Colonic mucosa (tissue), 4 donors: ENCODE measurements at regions not wholly inside any gene's neighbourhood (a gene's known extent, or its start where the extent isn't known, plus 50 kb on each side); places are given as distances from the start of the nearest gene placed in this dataset.

Experiments used
- DNase-seq: peaks from one replicate; pipeline ENCODE4 v3.0.0-alpha.2; 2020
- H3K27ac ChIP-seq: fragments of 200-600 bp; one replicate; pipeline ENCODE4 v1.8.0; 2021
- H3K27me3 ChIP-seq: fragments of 200-600 bp; one replicate; pipeline ENCODE4 v1.8.0; 2021
- H3K36me3 ChIP-seq: fragments of 200-600 bp; one replicate; pipeline ENCODE4 v1.8.0; 2021
- H3K4me1 ChIP-seq: fragments of 200-600 bp; one replicate; pipeline ENCODE4 v1.8.0; 2021; ENCODE audit warnings: mild to moderate bottlenecking
- H3K4me3 ChIP-seq: fragments of 200-600 bp; one replicate; pipeline ENCODE4 v1.8.0; 2021
- H3K9ac ChIP-seq, 2 donors: one replicate each; pipeline ENCODE4 v1.7.0; 2013; ENCODE audit warnings: control low read depth in 2 of 2, low read depth in 2 of 2, low read length in 2 of 2
- H3K9me3 ChIP-seq: fragments of 200-600 bp; one replicate; pipeline ENCODE4 v1.8.0; 2021
- intact Hi-C: fragments of 100-400 bp; cut with DNase I; formaldehyde crosslinking; loops from one replicate; pipeline ENCODE4 v1.14.1; 2022
- TF ChIP-seq, protein P1 (sequence below): fragments of 200-600 bp; IDR thresholded peaks from one replicate; pipeline ENCODE4 v1.8.0; 2022; ENCODE audit warnings: antibody characterized with exemption, mild to moderate bottlenecking
- donor health status: healthy.
- donor health status: DM: no; HTN: no; CAD: no.
- donor health status: DM: no; HTN: no; CAD: no.

DNA sequence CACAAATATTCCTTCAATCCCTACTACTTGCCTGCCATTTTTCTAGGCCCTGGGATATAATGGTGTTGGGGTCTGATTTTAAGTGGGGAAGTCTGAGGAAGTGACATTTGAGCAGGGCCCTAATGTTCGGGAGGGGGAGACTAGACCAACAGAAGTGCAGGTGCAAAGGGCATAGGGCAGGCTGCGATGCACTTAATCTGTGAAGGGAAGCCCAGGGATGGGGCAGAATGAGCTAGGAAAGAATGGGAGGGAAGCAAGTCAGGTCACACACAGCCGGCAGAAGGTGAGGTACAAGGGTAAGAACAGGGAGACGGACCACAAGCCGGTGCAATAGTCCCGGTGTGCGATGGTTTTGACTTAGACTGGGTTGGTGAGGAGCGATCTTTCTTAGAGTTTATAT lies 146.8 kb downstream of the UNC5CL start:
- intact Hi-C loops, result no loop called here

DNA sequence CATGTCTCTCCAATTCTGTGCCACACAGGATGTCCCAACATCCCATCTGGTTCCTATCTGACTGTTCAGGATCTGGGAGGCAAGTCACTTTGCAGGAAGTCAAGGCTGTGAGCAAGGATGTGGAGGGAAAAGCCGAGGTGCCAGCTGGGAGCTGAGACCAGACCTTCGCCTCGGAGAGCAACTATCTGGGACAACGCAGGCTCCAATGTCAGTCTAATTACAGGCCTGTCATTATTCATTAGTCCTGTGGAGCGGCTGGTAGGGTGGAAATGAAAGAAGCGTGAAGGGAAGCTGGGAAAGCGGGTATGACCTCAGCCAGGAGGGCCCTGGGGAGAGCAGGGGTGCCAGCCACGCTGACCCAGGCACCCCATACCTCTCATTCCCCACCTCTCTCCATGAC lies 147.3 kb downstream of the UNC5CL start:
- no peak for DNase-seq
- no peaks in the 10 kb centered on the region for H3K4me1 ChIP-seq
- TF ChIP-seq, protein P1, sequence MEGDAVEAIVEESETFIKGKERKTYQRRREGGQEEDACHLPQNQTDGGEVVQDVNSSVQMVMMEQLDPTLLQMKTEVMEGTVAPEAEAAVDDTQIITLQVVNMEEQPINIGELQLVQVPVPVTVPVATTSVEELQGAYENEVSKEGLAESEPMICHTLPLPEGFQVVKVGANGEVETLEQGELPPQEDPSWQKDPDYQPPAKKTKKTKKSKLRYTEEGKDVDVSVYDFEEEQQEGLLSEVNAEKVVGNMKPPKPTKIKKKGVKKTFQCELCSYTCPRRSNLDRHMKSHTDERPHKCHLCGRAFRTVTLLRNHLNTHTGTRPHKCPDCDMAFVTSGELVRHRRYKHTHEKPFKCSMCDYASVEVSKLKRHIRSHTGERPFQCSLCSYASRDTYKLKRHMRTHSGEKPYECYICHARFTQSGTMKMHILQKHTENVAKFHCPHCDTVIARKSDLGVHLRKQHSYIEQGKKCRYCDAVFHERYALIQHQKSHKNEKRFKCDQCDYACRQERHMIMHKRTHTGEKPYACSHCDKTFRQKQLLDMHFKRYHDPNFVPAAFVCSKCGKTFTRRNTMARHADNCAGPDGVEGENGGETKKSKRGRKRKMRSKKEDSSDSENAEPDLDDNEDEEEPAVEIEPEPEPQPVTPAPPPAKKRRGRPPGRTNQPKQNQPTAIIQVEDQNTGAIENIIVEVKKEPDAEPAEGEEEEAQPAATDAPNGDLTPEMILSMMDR, result no peak
- no peak overlapping the region for H3K4me3 ChIP-seq
- intact Hi-C loops, result no loop called here
- H3K27me3 ChIP-seq, result no peaks in the 10 kb centered on the region
- no peak overlapping the region for H3K27ac ChIP-seq
- H3K36me3 ChIP-seq, result no peaks in the 10 kb centered on the region
- no peaks in the 10 kb centered on the region for H3K9me3 ChIP-seq
- H3K9ac ChIP-seq, result no peak overlapping the region

More for the DNA sequence above, 146.8 kb downstream of the UNC5CL start:
- Histone ChIP-seq H3K4me1 (no peaks in the 10 kb centered on the region), H3K27me3 (no peaks in the 10 kb centered on the region), H3K27ac (no peak overlapping the region), H3K9ac (no peak overlapping the region), H3K4me3 (no peak overlapping the region), H3K9me3 (no peaks in the 10 kb centered on the region), H3K36me3 (no peaks in the 10 kb centered on the region)
- DNase-seq, result no peak
- TF ChIP-seq, protein P1, result no peak

DNA sequence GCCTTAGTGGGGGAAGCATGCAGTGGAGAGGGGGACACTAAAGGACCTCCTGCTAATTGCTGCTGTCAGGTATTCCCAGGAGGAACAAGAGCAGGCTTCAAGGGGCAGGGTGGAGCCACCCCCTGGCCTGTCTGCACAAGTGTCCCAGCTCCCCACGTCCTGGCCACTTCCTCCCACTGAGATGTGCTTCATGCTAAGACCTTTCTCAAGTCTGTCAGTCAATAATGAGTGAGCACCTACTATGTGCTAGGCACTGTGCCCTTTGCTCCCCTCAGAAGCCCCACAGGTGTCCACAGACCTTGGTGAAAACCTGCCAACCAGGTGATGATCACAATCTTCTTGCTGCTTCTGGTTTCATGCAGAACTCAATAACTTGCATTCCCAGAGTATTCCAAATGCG lies 147.9 kb downstream of the UNC5CL start:
- TF ChIP-seq, protein P1, result no peak

DNA sequence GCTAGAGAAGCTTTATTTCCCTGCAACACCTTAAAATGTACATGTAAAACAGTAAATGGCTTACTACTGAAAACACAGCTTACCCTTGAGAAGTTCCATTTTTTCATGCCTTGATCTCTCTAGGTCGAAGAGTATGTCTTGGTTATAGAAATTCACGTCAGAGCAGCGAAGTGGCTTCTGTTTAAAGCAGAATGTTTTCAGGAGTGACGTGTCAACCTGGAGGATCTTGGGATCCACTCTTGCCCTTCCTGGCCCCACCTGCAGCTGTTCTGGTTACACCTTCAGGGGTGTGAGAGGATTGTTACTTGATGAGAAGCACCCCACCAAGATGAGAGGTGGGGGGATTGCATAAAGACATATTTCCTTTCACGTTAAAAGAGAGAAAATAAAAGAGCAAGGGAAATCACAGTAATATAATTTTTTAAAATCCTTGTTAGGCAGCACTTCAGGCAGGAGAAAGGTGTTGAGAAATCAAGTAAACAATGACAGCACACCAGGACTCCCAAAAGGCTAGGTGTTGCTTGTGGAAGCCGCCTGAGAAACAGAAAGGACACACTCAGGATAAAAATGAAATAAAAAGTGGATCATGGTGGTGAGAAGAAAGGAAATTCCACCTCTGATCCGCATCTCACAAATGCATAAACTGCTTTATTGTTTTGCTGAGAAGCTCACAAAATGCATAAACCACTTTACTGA lies 149.7 kb downstream of the UNC5CL start:
- Histone ChIP-seq H3K36me3 (no peaks in the 10 kb centered on the region), H3K9me3 (no peaks in the 10 kb centered on the region), H3K4me3 (no peak overlapping the region), H3K27ac (no peak overlapping the region), H3K4me1 (no peaks in the 10 kb centered on the region), H3K27me3 (no peaks in the 10 kb centered on the region), H3K9ac (no peak overlapping the region)
- intact Hi-C loops, result no loop called here
- no peak for DNase-seq
- TF ChIP-seq, protein P1, result no peak

More for the DNA sequence above, 147.9 kb downstream of the UNC5CL start:
- no peaks in the 10 kb centered on the region for H3K27me3 ChIP-seq
- intact Hi-C loops, result no loop called here
- DNase-seq, result no peak
- no peaks in the 10 kb centered on the region for H3K9me3 ChIP-seq
- H3K4me3 ChIP-seq, result no peak overlapping the region
- no peaks in the 10 kb centered on the region for H3K36me3 ChIP-seq
- H3K9ac ChIP-seq, result no peak overlapping the region
- H3K4me1 ChIP-seq, result no peaks in the 10 kb centered on the region
- no peak overlapping the region for H3K27ac ChIP-seq

DNA sequence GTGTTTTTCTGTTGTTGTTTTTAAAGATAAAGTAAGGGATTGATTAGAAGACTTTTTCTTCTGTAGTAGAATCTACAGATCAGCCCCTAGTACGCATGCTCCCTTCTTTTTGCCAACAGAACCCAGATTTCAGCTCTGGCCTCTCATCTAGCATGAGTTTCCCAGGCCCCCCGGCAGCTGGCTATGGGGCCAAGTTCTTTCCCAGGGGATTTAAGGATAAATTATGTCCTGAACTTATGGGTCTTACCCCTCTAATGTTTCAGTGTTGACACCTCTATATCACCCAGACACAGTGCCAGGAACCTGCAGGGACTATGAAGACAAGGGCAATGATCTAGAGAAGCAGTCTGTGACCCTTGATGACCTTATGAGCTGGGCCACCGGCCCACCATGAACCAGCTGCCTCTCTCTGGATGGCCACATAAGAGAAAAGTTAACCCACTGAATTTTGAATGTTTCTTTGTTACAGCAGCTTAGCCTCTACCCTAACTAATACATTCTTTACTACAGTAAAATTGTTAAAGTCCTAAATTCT lies 150.5 kb downstream of the UNC5CL start:
- Histone ChIP-seq H3K27ac (no peak overlapping the region), H3K9ac (no peak overlapping the region), H3K4me3 (no peak overlapping the region), H3K27me3 (no peaks in the 10 kb centered on the region), H3K9me3 (no peaks in the 10 kb centered on the region), H3K4me1 (no peaks in the 10 kb centered on the region), H3K36me3 (no peaks in the 10 kb centered on the region)
- no peak for DNase-seq
- intact Hi-C loops, result no loop called here
- TF ChIP-seq, protein P1, result no peak
